HepG2 (cell line): ENCODE measurements at regions not wholly inside any gene's neighbourhood (a gene's known extent, or its start where the extent isn't known, plus 50 kb on each side); places are given as distances from the start of the nearest gene placed in this dataset.
"Not testable (repeated sequence)": the region's sequence is repeated elsewhere in the genome, so short reads cannot be mapped to it uniquely, and the experiment has no call there.

Source experiments
- ATAC-seq: fragments of 200-7000 bp; cut with Tn5 transposase; 3 replicates; pipeline ENCODE4 v1.9.1; 2020; ENCODE audit warnings: mild to moderate bottlenecking, moderate library complexity
- BruUV-seq: library from RNA; stranded (reverse); fragments of 400-500 nt; replicated peaks from 2 replicates; lab custom pipeline; 2021; lab: Mats Ljungman, UMichigan
- CTCF ChIA-PET: fragments of 300-600 bp; formaldehyde crosslinking; extraction: SDS; loops from one replicate; lab custom pipeline; 2021; ENCODE audit warnings: low total read pairs, inconsistent platforms, low intra/inter-chr PET ratio; lab: Yijun Ruan, JAX
- POLR2A ChIA-PET: fragments of 350-600 bp; sonication (Branson Sonifier 250); formaldehyde crosslinking; loops from one replicate; lab custom pipeline; 2020; ENCODE audit warnings: antibody characterized with exemption, inconsistent platforms; lab: Yijun Ruan, JAX
- DNase-seq: peaks from one replicate; pipeline ENCODE4 v3.0.0-alpha.2; 2015; ENCODE audit warnings: low spot score
- FAIRE-seq: peaks from 3 replicates; lab custom pipeline; 2011; peaks lifted over from hg19 to GRCh38; lab: Jason Lieb, UNC
- H2AFZ ChIP-seq: one replicate; pipeline ENCODE4 v1.6.1; 2011; ENCODE audit warnings: low read length, inconsistent platforms
- H3K27ac ChIP-seq: fragments of 300-600 bp; 3 replicates; pipeline ENCODE4 v1.8.0; 2011; ENCODE audit warnings: mixed run types, mild to moderate bottlenecking, mixed read lengths, low read length, inconsistent platforms; ENCODE audit not compliant: insufficient read depth; ENCODE audit errors: extremely low read length
- H3K27me3 ChIP-seq, 2 experiments: fragments of 200-600 bp in 1 of 2; 2 replicates in 1 of 2; 3 replicates in 1 of 2; pipeline versions ENCODE4 v1.6.0 to v1.8.0; 2011; ENCODE audit warnings: low read length in 2 of 2, mild to moderate bottlenecking in 2 of 2, moderate library complexity in 2 of 2, inconsistent platforms in 1 of 2; ENCODE audit not compliant: insufficient read depth in 2 of 2, control insufficient read depth in 1 of 2
- H3K36me3 ChIP-seq, 2 experiments: fragments of 200-600 bp in 1 of 2; replicated peaks in 1 of 2; 2 replicates in 1 of 2; 3 replicates in 1 of 2; pipeline versions ENCODE4 v1.5.1 to v1.8.0; 2011; ENCODE audit warnings: low read length in 2 of 2, inconsistent platforms in 1 of 2; ENCODE audit not compliant: insufficient read depth in 2 of 2, control insufficient read depth in 1 of 2
- H3K4me1 ChIP-seq: 2 replicates; pipeline ENCODE4 v1.5.1; 2012; ENCODE audit warnings: low read length, inconsistent platforms; ENCODE audit not compliant: insufficient read depth
- H3K4me2 ChIP-seq: 2 replicates; pipeline ENCODE4 v1.6.0; 2011; ENCODE audit warnings: low read depth, low read length, inconsistent platforms
- H3K4me3 ChIP-seq, 3 experiments: fragments of 200-600 bp in 1 of 3; sonication (generic), shearing (Covaris generic) in 1 of 3; replicated peaks in 1 of 3; 2 replicates each; pipeline ENCODE4 v1.5.1; 2011 to 2016; ENCODE audit warnings: low read length in 3 of 3, inconsistent platforms in 2 of 3, low read depth in 2 of 3, mild to moderate bottlenecking in 2 of 3, control low read depth in 1 of 3, mixed read lengths in 1 of 3; ENCODE audit not compliant: insufficient read depth in 1 of 3
- H3K79me2 ChIP-seq: one replicate; pipeline ENCODE4 v1.6.1; 2011; ENCODE audit warnings: low read length, inconsistent platforms; ENCODE audit not compliant: insufficient read depth
- H3K9ac ChIP-seq: 2 replicates; pipeline ENCODE4 v1.6.0; 2011; ENCODE audit warnings: mild to moderate bottlenecking, low read depth, low read length, inconsistent platforms; ENCODE audit not compliant: insufficient read depth
- H3K9me3 ChIP-seq: 2 replicates; pipeline ENCODE4 v1.5.1; 2012; ENCODE audit warnings: mild to moderate bottlenecking, low read length
- H4K20me1 ChIP-seq: 2 replicates; pipeline ENCODE4 v1.6.0; 2011; ENCODE audit warnings: inconsistent platforms, mild to moderate bottlenecking, low read length, moderate library complexity; ENCODE audit not compliant: insufficient read depth
- ATF6 ChIP-seq: sonication (generic); formaldehyde crosslinking; conservative IDR thresholded peaks from 2 replicates; pipeline ENCODE4 v1.4.0; 2020; ENCODE audit warnings: missing genetic modification reagents
- FOXA3 ChIP-seq: IDR thresholded peaks from 2 replicates; pipeline ENCODE4 v1.6.1; 2016; ENCODE audit warnings: missing genetic modification reagents, missing compliant biosample characterization
- MBD4 ChIP-seq: IDR thresholded peaks from 2 replicates; pipeline ENCODE4 v1.6.1; 2012; ENCODE audit warnings: low read length, inconsistent platforms, borderline replicate concordance
- RFXAP ChIP-seq: sonication (generic); formaldehyde crosslinking; IDR thresholded peaks from 2 replicates; pipeline ENCODE4 v1.4.0; 2020; ENCODE audit warnings: missing genetic modification reagents, borderline replicate concordance
- SKI ChIP-seq: fragments of 450-650 bp; IDR thresholded peaks from one replicate; pipeline ENCODE4 v1.6.1; 2018; ENCODE audit warnings: mild to moderate bottlenecking; ENCODE audit not compliant: partially characterized antibody
- ZNF652 ChIP-seq: IDR thresholded peaks from 2 replicates; pipeline ENCODE4 v1.6.1; 2016; ENCODE audit warnings: low read depth, borderline replicate concordance
- ZNF7 ChIP-seq: IDR thresholded peaks from 2 replicates; pipeline ENCODE4 v1.6.1; 2016; ENCODE audit warnings: missing biosample characterization, missing genetic modification reagents
- ZNF790 ChIP-seq: sonication (generic); formaldehyde crosslinking; IDR thresholded peaks from 2 replicates; pipeline ENCODE4 v1.8.0; 2022; ENCODE audit warnings: missing genetic modification reagents, mild to moderate bottlenecking, borderline replicate concordance
- WGBS: methylation state at CpG from one replicate; pipeline ENCODE4 v1.1.6; 2017; ENCODE audit warnings: low lambda C conversion rate; 5-methylcytosine and 5-hydroxymethylcytosine counted together
- in situ Hi-C: cut with HindIII; loops from 2 replicates; pipeline ENCODE4 v1.10.0; 2017; ENCODE audit warnings: low pct_unique_long_range_greater_than_20kb; ENCODE audit not compliant: extremely low pct_ligation_motif_present
- intact Hi-C: fragments of 100-400 bp; cut with micrococcal nuclease; formaldehyde crosslinking; loops from one replicate; pipeline ENCODE4 v1.10.0; 2022; ENCODE audit not compliant: unreplicated experiment

GRCh38 chr10:21285207-21285606, 240.3 kb downstream of the SKIDA1 start (continued):
- TF ChIP-seq ATF6 (CRISPR knock-in tag) = no peak
- no peak for TF ChIP-seq ZNF7
- no peak for TF ChIP-seq ZNF652 (CRISPR knock-in tag)
- no peak for TF ChIP-seq RFXAP (CRISPR knock-in tag)
- no peak for TF ChIP-seq FOXA3 (CRISPR knock-in tag)
- no peak for TF ChIP-seq SKI
- TF ChIP-seq ZNF790 = no peak

- H2AFZ ChIP-seq = no peak overlapping the region
- H3K79me2 ChIP-seq = no peaks in the 10 kb centered on the region
- H3K9ac ChIP-seq = no peak overlapping the region
- no peaks in the 10 kb centered on the region for H3K4me1 ChIP-seq
- BruUV-seq = no TSS peak
- in situ Hi-C loops = loop anchor here (25.0 kb wide), 2 partner anchors 203 to 453 kb away; no protein-coding TSS in a partner anchor
- H3K4me3 ChIP-seq = no peak overlapping the region
- H3K27ac ChIP-seq = no peak overlapping the region
- DNase-seq (no peak), ATAC-seq (no peak), FAIRE-seq (no peak)
- WGBS = 12% methylated on average over 2 of the region's 2 CpGs
- intact Hi-C loops = no loop called here
- no peaks in the 10 kb centered on the region for H3K36me3 ChIP-seq
- TF ChIP-seq MBD4 = no peak
- no peaks in the 10 kb centered on the region for H4K20me1 ChIP-seq
- CTCF ChIA-PET = no interaction called here
- no peaks in the 10 kb centered on the region for H3K9me3 ChIP-seq
- POLR2A ChIA-PET = no interaction called here
- no peaks in the 10 kb centered on the region; a peak in 1 of 5 replicates for H3K27me3 ChIP-seq
- H3K4me2 ChIP-seq = no peak overlapping the region
Observed at GRCh38 chr10:21284301-21284700, 241.2 kb downstream of the SKIDA1 start.

GRCh38 chr10:21283053-21283452, 242.4 kb downstream of the SKIDA1 start:
- intact Hi-C loops, H3K4me3 ChIP-seq, POLR2A ChIA-PET, CTCF ChIA-PET, H4K20me1 ChIP-seq, FAIRE-seq, H3K79me2 ChIP-seq, H3K36me3 ChIP-seq, H3K27ac ChIP-seq, H3K9me3 ChIP-seq, H3K4me2 ChIP-seq, H3K9ac ChIP-seq, BruUV-seq, H3K4me1 ChIP-seq, DNase-seq, H2AFZ ChIP-seq, ATAC-seq, H3K27me3 ChIP-seq: not testable (repeated sequence)
- 57% methylated on average over 6 of the region's 6 CpGs for whole genome bisulfite sequencing
- in situ Hi-C loops = loop anchor here (25.0 kb wide), 2 partner anchors 204 to 454 kb away; no protein-coding TSS in a partner anchor
